ENCODE measurements at regions not wholly inside any gene's neighbourhood (a gene's known extent, or its start where the extent isn't known, plus 50 kb on each side); places are given as distances from the start of the nearest gene placed in this dataset.

- TF ChIP-seq CTCF (IDR thresholded peaks at IDR 0.05) (no peak), POLR2AphosphoS5 (IDR thresholded peaks at IDR 0.05) (no peak), POLR2A (IDR thresholded peaks at IDR 0.05) (no peak)
These were observed 316.1 kb downstream of the PRDM9 start for GRCh38 chr5:23823521-23823920.

All from upper lobe of left lung (tissue), 4 donors.